HG03039 (cell line): ENCODE measurements at regions not wholly inside any gene's neighbourhood (a gene's known extent, or its start where the extent isn't known, plus 50 kb on each side); places are given as distances from the start of the nearest gene placed in this dataset.
"Not testable (repeated sequence)": the region's sequence is repeated elsewhere in the genome, so short reads cannot be mapped to it uniquely, and the experiment has no call there.

Experiments used
- ATAC-seq: cut with Tn5 transposase; IDR thresholded peaks from one replicate; pipeline ENCODE4 v1.9.1; 2021; ENCODE audit warnings: mild to moderate bottlenecking, moderate library complexity; ENCODE audit not compliant: unreplicated experiment

DNA sequence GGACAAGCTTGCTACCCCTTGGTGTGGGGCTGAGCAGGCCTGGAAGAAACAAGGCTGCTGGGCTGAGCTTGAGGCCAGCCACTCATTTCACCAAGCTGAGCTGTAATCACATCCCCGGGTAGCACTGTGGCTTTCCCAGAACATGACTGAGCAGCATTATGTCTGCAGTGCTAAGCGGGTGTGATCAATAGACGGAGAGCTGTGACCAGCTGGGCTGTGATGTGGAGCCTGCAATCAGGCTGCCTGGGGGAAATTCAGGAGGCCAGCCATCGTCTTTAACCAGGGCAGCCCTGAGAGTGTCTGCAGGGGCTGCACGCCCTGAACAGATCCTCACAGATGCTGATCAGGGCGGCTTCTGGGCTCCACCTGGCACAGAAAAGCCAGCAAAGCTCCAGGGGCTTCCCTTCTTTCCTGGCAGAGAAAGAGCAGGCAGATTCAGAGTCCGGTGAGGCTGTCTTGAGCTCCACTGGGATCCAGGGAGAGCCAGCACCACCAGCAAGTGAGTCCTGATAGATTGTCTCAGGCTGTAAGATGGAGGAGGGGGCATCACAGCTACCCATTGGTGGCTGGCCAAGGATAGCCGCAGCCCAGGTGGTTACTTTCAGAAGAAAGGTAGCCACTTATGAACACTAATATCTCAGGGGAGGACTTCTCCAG lies 165.9 kb downstream of the NRN1 start:
- no peak for ATAC-seq

GRCh38 chr6:5838656-5839396 lies 167.9 kb downstream of the NRN1 start:
- no peak for ATAC-seq

GRCh38 chr6:5837323-5837722 lies 169.4 kb downstream of the NRN1 start:
- ATAC-seq: no peak

GRCh38 chr6:5836597-5836996 lies 170.1 kb downstream of the NRN1 start:
- not testable (repeated sequence) for ATAC-seq

GRCh38 chr6:5833120-5833519 lies 173.6 kb downstream of the NRN1 start:
- ATAC-seq: no peak

GRCh38 chr6:5832668-5833067 lies 174.1 kb downstream of the NRN1 start:
- no peak for ATAC-seq

GRCh38 chr6:5831219-5831862 lies 175.4 kb downstream of the NRN1 start:
- ATAC-seq: not testable (repeated sequence)

DNA sequence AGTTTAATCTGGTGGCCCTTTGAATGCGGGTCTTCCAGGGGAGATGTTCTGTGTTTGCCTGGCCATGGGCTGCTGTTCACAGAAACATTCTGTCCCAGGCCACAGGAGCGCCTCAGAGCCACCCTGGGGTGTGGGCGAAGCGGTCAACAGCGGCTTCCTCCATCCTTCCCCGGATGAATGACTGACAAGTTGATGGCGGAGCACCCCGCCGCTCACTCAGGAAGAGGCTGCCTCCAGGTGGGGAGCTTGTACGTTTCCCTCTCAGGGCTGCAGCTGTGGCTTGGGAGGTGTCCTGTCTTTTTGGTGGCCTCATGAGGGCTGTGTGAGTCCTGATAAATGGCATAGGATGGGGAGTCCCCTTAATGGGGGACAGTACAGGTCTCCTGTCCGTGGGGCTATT lies 178.4 kb downstream of the NRN1 start:
- no peak for ATAC-seq

- ATAC-seq: no peak
Observed at GRCh38 chr6:5827056-5827904, 179.4 kb downstream of the NRN1 start.

GRCh38 chr6:5824382-5824983 lies 182.2 kb downstream of the NRN1 start:
- ATAC-seq: not testable (repeated sequence)
